OCI-LY3 (cell line): ENCODE measurements at regions not wholly inside any gene's neighbourhood (a gene's known extent, or its start where the extent isn't known, plus 50 kb on each side); places are given as distances from the start of the nearest gene placed in this dataset.

ENCODE experiments used
- H2AFZ ChIP-seq: fragments of 200-600, 300-600 bp; shearing (Covaris generic); 2 replicates; pipeline ENCODE4 v1.6.0; 2014; ENCODE audit warnings: antibody characterized with exemption, low read depth, low read length
- H3K27ac ChIP-seq: fragments of 200-600, 300-600 bp; sonication (generic); 2 replicates; pipeline ENCODE4 v1.5.1; 2014; ENCODE audit warnings: mild to moderate bottlenecking, low read length, moderate library complexity, mixed read lengths
- H3K27me3 ChIP-seq: fragments of 200-600, 300-600 bp; sonication (generic); 2 replicates; pipeline ENCODE4 v1.6.1; 2014; ENCODE audit warnings: low read depth, low read length, mixed read lengths
- H3K36me3 ChIP-seq: fragments of 200-600, 300-600 bp; sonication (generic); replicated peaks from 2 replicates; pipeline ENCODE3; 2014; ENCODE audit warnings: low read depth, low read length, mixed read lengths
- H3K4me1 ChIP-seq: fragments of 300-600, 200-600 bp; sonication (generic); 2 replicates; pipeline ENCODE4 v1.6.1; 2014; ENCODE audit warnings: low read length, mixed read lengths
- H3K4me2 ChIP-seq: fragments of 200-600, 300-600 bp; sonication (generic); 2 replicates; pipeline ENCODE4 v1.6.1; 2014; ENCODE audit warnings: low read length, mixed read lengths
- H3K4me3 ChIP-seq: fragments of 300-600, 200-600 bp; sonication (generic); 2 replicates; pipeline ENCODE4 v1.5.1; 2014; ENCODE audit warnings: antibody characterized with exemption, mild to moderate bottlenecking, low read length, moderate library complexity
- H3K79me2 ChIP-seq: fragments of 300-600, 200-600 bp; shearing (Covaris generic); 2 replicates; pipeline ENCODE4 v1.6.1; 2014; ENCODE audit warnings: mild to moderate bottlenecking, low read length, mixed read lengths
- H3K9ac ChIP-seq: fragments of 300-600, 200-600 bp; shearing (Covaris generic); 2 replicates; pipeline ENCODE4 v1.6.0; 2014; ENCODE audit warnings: mild to moderate bottlenecking, low read length, moderate library complexity
- H3K9me3 ChIP-seq: fragments of 200-600, 300-600 bp; shearing (Covaris generic); 2 replicates; pipeline ENCODE4 v1.6.1; 2014; ENCODE audit warnings: low read length, mixed read lengths; ENCODE audit not compliant: insufficient read depth
- H4K20me1 ChIP-seq: fragments of 200-600, 300-600 bp; sonication (generic); 2 replicates; pipeline ENCODE4 v1.6.1; 2016; ENCODE audit warnings: low read length, mixed read lengths; ENCODE audit not compliant: insufficient read depth
- CTCF ChIP-seq: fragments of 200-600, 300-600 bp; sonication (generic); IDR thresholded peaks from 2 replicates; pipeline ENCODE4 v1.5.1; 2014; ENCODE audit warnings: antibody characterized with exemption, low read length, low read depth
- EZH2phosphoT487 ChIP-seq: fragments of 200-600 bp; shearing (Covaris generic); IDR thresholded peaks from 2 replicates; pipeline ENCODE4 v1.6.1; 2018; ENCODE audit warnings: antibody characterized with exemption, mixed run types, low read depth

- no peak overlapping the region for H3K27ac ChIP-seq
- TF ChIP-seq CTCF (no peak), EZH2phosphoT487 (no peak)
- H3K27me3 ChIP-seq: 0 out of 2 replicates have a peak, but pooled peaks cover 3% of the 10 kb centered on the region
- no peaks in the 10 kb centered on the region for H4K20me1 ChIP-seq
- no peak overlapping the region for H3K9ac ChIP-seq
- no peak overlapping the region for H3K4me3 ChIP-seq
- H3K79me2 ChIP-seq: no peaks in the 10 kb centered on the region
- H3K4me1 ChIP-seq: no peaks in the 10 kb centered on the region
- no peak overlapping the region for H3K4me2 ChIP-seq
- H3K9me3 ChIP-seq: no peaks in the 10 kb centered on the region
- no peaks in the 10 kb centered on the region for H3K36me3 ChIP-seq
- H2AFZ ChIP-seq: no peak overlapping the region
Observed at GRCh38 chr5:174500636-174501035, 223.7 kb upstream of the MSX2 start.

- Histone ChIP-seq H3K4me1 (no peaks in the 10 kb centered on the region), H3K27me3 (0 out of 2 replicates have a peak, but pooled peaks cover 3% of the 10 kb centered on the region), H3K9ac (no peak overlapping the region), H4K20me1 (no peaks in the 10 kb centered on the region), H2AFZ (no peak overlapping the region), H3K9me3 (no peaks in the 10 kb centered on the region), H3K4me2 (no peak overlapping the region), H3K79me2 (no peaks in the 10 kb centered on the region), H3K4me3 (no peak overlapping the region), H3K36me3 (no peaks in the 10 kb centered on the region), H3K27ac (no peak overlapping the region)
- no peak for TF ChIP-seq EZH2phosphoT487
- no peak for TF ChIP-seq CTCF
Observed at GRCh38 chr5:174501461-174502069, 222.8 kb upstream of the MSX2 start.

- H3K27me3 ChIP-seq: 0 out of 2 replicates have a peak, but pooled peaks cover 3% of the 10 kb centered on the region
- H3K27ac ChIP-seq: no peak overlapping the region
- H3K9me3 ChIP-seq: no peaks in the 10 kb centered on the region
- no peaks in the 10 kb centered on the region for H3K36me3 ChIP-seq
- H3K9ac ChIP-seq: no peak overlapping the region
- TF ChIP-seq EZH2phosphoT487: no peak
- no peak for TF ChIP-seq CTCF
- no peaks in the 10 kb centered on the region for H4K20me1 ChIP-seq
- H3K79me2 ChIP-seq: no peaks in the 10 kb centered on the region
- H2AFZ ChIP-seq: no peak overlapping the region
- no peak overlapping the region for H3K4me2 ChIP-seq
- no peak overlapping the region for H3K4me3 ChIP-seq
- H3K4me1 ChIP-seq: peaks cover 5% of the 10 kb centered on the region
Observed at GRCh38 chr5:174503086-174503460, 221.3 kb upstream of the MSX2 start.

GRCh38 chr5:174503461-174504265, 220.7 kb upstream of the MSX2 start:
- no peak for TF ChIP-seq CTCF
- TF ChIP-seq EZH2phosphoT487: no peak
- Histone ChIP-seq H3K4me2 (no peak overlapping the region), H3K9me3 (no peaks in the 10 kb centered on the region), H4K20me1 (no peaks in the 10 kb centered on the region), H2AFZ (no peak overlapping the region), H3K4me3 (no peak overlapping the region), H3K4me1 (peaks cover 5% of the 10 kb centered on the region), H3K27ac (no peak overlapping the region), H3K9ac (no peak overlapping the region), H3K36me3 (no peaks in the 10 kb centered on the region), H3K79me2 (no peaks in the 10 kb centered on the region), H3K27me3 (0 out of 2 replicates have a peak, but pooled peaks cover 3% of the 10 kb centered on the region)
